HG03558 (cell line): ENCODE measurements at regions not wholly inside any gene's neighbourhood (a gene's known extent, or its start where the extent isn't known, plus 50 kb on each side); places are given as distances from the start of the nearest gene placed in this dataset.
"Not testable (repeated sequence)": the region's sequence is repeated elsewhere in the genome, so short reads cannot be mapped to it uniquely, and the experiment has no call there.

Experiments used
- ATAC-seq: cut with Tn5 transposase; IDR thresholded peaks from one replicate; pipeline ENCODE4 v1.9.1; 2021; ENCODE audit warnings: moderate number of reproducible peaks; ENCODE audit not compliant: unreplicated experiment; ENCODE audit errors: extremely low read depth

GRCh38 chr3:89740881-89741177 is 633.4 kb downstream of the EPHA3 start:
- ATAC-seq: no peak

GRCh38 chr3:89742546-89742945 is 635.1 kb downstream of the EPHA3 start:
- ATAC-seq: no peak

- ATAC-seq: not testable (repeated sequence)
These were observed 640.3 kb downstream of the EPHA3 start for GRCh38 chr3:89747541-89748278.

GRCh38 chr3:89762405-89762804 is 655.0 kb downstream of the EPHA3 start:
- no peak for ATAC-seq

- ATAC-seq: no peak
These were observed 676.0 kb downstream of the EPHA3 start for GRCh38 chr3:89783341-89783927.

- ATAC-seq: no peak
These were observed 680.1 kb downstream of the EPHA3 start for GRCh38 chr3:89787485-89787884.

GRCh38 chr3:89787979-89788378 is 680.6 kb downstream of the EPHA3 start:
- ATAC-seq: no peak

GRCh38 chr3:89795506-89795905 is 688.1 kb downstream of the EPHA3 start:
- ATAC-seq: no peak

GRCh38 chr3:89802881-89803280 is 695.5 kb downstream of the EPHA3 start:
- ATAC-seq: no peak

- ATAC-seq: no peak
These were observed 696.3 kb downstream of the EPHA3 start for GRCh38 chr3:89803711-89804110.

GRCh38 chr3:89806166-89806565 is 698.7 kb downstream of the EPHA3 start:
- ATAC-seq: no peak

- no peak for ATAC-seq
These were observed 701.3 kb downstream of the EPHA3 start for GRCh38 chr3:89808680-89809197.

GRCh38 chr3:89813500-89813899 is 706.1 kb downstream of the EPHA3 start:
- ATAC-seq: no peak

GRCh38 chr3:89841041-89841440 is 733.6 kb downstream of the EPHA3 start:
- no peak for ATAC-seq

GRCh38 chr3:89845053-89845452 is 737.6 kb downstream of the EPHA3 start:
- ATAC-seq: no peak

- no peak for ATAC-seq
These were observed 740.5 kb downstream of the EPHA3 start for GRCh38 chr3:89847955-89848354.

- ATAC-seq: no peak
These were observed 744.7 kb downstream of the EPHA3 start for GRCh38 chr3:89851974-89852621.

GRCh38 chr3:89859757-89860156 is 752.3 kb downstream of the EPHA3 start:
- ATAC-seq: no peak

GRCh38 chr3:89867286-89867685 is 759.9 kb downstream of the EPHA3 start:
- no peak for ATAC-seq

GRCh38 chr3:89876116-89876515 is 768.7 kb downstream of the EPHA3 start:
- ATAC-seq: no peak

GRCh38 chr3:89877230-89877629 is 769.8 kb downstream of the EPHA3 start:
- ATAC-seq: no peak

GRCh38 chr3:89889386-89889785 is 782.0 kb downstream of the EPHA3 start:
- no peak for ATAC-seq
